ENCODE measurements at regions not wholly inside any gene's neighbourhood (a gene's known extent, or its start where the extent isn't known, plus 50 kb on each side); places are given as distances from the start of the nearest gene placed in this dataset.

DNA sequence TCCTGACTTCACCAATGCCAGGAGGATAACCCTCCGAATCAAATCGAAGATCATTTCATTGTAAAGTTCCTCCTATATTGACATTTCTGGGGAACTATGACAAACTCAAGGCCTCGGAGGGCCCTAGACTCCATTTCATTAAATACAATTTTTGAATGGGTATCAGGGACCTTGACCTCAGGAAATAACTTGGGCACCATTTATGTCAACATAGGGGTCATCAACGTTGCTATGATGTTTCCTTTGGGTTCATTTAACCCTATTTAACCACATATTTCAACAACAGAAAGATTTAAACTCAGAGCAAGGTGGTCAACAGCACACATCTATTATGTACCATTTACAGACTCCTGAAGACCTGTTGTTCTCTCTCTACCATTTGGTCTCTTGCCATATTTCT is 395.1 kb downstream of the TRIML1 start:
- H3K4me3 ChIP-seq (ENCODE audit: control insufficient read depth, low read depth, low read length), result no peak overlapping the region
- TF ChIP-seq, protein P1, sequence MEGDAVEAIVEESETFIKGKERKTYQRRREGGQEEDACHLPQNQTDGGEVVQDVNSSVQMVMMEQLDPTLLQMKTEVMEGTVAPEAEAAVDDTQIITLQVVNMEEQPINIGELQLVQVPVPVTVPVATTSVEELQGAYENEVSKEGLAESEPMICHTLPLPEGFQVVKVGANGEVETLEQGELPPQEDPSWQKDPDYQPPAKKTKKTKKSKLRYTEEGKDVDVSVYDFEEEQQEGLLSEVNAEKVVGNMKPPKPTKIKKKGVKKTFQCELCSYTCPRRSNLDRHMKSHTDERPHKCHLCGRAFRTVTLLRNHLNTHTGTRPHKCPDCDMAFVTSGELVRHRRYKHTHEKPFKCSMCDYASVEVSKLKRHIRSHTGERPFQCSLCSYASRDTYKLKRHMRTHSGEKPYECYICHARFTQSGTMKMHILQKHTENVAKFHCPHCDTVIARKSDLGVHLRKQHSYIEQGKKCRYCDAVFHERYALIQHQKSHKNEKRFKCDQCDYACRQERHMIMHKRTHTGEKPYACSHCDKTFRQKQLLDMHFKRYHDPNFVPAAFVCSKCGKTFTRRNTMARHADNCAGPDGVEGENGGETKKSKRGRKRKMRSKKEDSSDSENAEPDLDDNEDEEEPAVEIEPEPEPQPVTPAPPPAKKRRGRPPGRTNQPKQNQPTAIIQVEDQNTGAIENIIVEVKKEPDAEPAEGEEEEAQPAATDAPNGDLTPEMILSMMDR (IDR thresholded peaks at IDR 0.05; ENCODE audit: control insufficient read depth, insufficient read depth, low read depth, low read length, missing control alignments), result no peak
- no peak for DNase-seq (ENCODE audit: low read depth)

DNA sequence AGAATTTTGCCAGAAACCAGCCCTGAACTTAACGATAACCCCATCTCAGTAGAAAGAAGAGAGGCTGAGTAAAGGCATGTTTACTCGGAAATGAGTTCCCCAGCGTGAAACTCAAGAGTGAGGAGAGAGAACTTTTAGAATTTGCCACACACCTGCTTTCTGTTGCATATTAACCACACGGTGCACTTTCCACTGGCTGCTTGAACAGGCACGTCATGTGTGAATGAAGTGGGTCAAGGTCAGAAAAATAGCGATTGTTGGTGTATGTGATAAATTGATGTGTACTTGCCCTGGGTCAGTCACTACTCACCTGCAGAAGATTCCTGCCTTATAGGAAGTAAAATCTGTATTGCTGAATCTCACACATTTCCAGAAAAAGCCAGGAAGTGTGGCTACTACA is 395.7 kb downstream of the TRIML1 start:
- TF ChIP-seq, protein P1 (IDR thresholded peaks at IDR 0.05; ENCODE audit: control insufficient read depth, insufficient read depth, low read depth, low read length, missing control alignments), result no peak
- H3K4me3 ChIP-seq (ENCODE audit: control insufficient read depth, low read depth, low read length), result no peak overlapping the region
- no peak for DNase-seq (ENCODE audit: low read depth)

DNA sequence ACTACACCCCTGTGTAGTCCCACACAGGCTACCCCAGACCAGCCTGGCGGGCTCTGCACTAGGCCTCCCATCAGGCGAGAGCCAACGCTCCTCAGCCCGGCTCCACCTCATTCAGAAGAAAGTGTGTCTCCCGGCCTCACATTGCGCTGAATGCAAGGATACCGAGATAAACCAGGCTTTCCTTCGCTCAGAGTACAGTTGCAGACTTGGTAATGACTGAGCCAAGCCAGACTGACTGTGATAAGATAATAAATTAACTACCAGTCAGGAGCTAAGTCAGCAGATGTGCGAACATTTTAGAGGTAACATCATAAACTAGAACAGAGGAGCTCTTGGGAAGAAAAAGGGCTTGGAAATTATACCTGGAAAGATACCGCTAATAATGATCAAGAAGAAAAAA is 397.6 kb downstream of the TRIML1 start:
- TF ChIP-seq, protein P1 (IDR thresholded peaks at IDR 0.05; ENCODE audit: control insufficient read depth, insufficient read depth, low read depth, low read length, missing control alignments), result no peak
- H3K4me3 ChIP-seq (ENCODE audit: control insufficient read depth, low read depth, low read length), result no peak overlapping the region
- no peak for DNase-seq (ENCODE audit: low read depth)

DNA sequence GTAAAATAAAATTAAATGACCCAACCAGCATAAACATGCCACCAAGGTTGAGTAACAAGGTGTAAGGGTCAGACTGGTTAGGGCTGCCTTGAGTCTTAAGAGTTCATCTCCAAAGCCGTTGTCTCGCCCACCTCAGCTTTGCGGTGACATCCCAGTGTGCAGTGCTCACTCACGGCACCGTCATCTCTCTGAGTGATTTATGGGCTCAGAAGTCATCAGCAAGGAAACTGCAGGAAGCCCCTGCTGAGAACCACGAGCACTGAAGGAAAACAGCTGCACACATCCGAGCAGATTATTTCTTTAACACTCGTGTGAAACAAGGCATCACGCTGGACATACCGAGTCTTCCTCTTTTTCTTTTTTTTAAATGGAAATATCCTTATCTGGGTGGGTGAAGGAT is 411.1 kb downstream of the TRIML1 start:
- H3K4me3 ChIP-seq (ENCODE audit: control insufficient read depth, low read depth, low read length), result no peak overlapping the region
- DNase-seq (ENCODE audit: low read depth), result no peak
- TF ChIP-seq, protein P1 (IDR thresholded peaks at IDR 0.05; ENCODE audit: control insufficient read depth, insufficient read depth, low read depth, low read length, missing control alignments), result no peak

DNA sequence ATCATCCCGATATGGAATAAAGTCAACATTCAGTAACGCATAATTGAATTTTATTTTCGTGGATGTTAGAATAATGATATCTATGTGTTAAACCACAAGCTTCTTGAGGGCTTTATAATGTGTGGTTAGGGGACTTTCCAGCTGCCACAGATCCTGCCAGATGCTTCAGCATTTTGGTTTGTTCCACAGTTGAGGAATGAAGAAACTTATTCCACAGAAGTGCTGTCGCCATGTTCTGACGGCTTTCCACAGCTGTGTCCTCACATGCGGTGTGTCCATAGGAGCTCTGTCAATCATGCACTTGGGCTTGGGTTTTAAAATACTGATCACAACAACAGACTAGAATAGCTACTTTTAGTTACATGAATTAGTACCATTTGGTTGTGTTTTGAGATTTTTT is 411.9 kb downstream of the TRIML1 start:
- DNase-seq (ENCODE audit: low read depth), result no peak
- TF ChIP-seq, protein P1 (IDR thresholded peaks at IDR 0.05; ENCODE audit: control insufficient read depth, insufficient read depth, low read depth, low read length, missing control alignments), result no peak
- H3K4me3 ChIP-seq (ENCODE audit: control insufficient read depth, low read depth, low read length), result no peak overlapping the region

DNA sequence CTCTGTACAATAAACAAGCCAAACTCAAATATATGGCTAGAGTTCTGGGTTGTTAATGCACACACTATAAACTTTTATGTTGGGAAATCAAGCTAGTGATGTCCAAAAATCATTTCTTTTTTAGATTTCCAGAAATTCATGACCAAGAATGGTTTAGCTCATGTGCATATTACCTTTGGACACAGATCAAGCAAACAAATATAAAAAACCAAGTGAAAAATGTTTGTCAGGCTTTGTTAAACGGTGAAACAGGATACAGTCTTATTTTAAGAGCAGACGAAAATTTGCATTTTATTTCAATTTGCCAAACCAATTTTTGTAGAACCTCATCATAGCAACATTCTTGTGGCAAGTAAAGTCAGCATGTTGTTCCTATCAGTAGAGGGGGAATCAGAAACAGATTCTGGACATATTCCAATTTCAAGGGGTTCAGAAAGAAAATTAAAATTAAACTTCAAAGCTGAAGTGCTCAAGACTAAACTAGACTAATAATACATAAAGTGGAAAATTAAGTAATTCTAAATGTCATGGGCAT is 413.6 kb downstream of the TRIML1 start:
- TF ChIP-seq, protein P1 (IDR thresholded peaks at IDR 0.05; ENCODE audit: control insufficient read depth, insufficient read depth, low read depth, low read length, missing control alignments), result no peak
- DNase-seq (ENCODE audit: low read depth), result no peak
- no peak overlapping the region for H3K4me3 ChIP-seq (ENCODE audit: control insufficient read depth, low read depth, low read length)

DNA sequence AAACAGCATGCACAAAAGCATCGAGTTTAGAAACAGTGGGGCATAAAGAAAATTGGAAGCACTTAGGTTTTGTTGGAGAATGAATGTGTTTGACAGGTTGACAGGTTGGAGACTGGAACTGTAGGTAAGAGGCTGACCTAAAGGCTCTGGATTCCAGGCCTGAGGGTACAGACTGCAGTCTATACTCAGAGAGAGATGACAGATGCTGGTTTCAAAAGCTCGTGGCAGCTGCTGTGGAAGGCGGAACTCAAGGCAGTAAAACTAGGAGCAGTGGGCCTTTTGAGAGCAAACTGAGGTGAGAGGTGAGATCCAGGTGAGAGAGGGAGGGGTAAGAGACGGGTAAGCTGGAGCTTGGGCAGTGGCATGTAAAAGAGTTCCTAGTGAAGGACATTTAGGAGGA is 415.2 kb downstream of the TRIML1 start:
- DNase-seq (ENCODE audit: low read depth), result no peak
- TF ChIP-seq, protein P1 (IDR thresholded peaks at IDR 0.05; ENCODE audit: control insufficient read depth, insufficient read depth, low read depth, low read length, missing control alignments), result no peak
- H3K4me3 ChIP-seq (ENCODE audit: control insufficient read depth, low read depth, low read length), result no peak overlapping the region

Data from AG09309 (cell line).